ENCODE measurements at regions not wholly inside any gene's neighbourhood (a gene's known extent, or its start where the extent isn't known, plus 50 kb on each side); places are given as distances from the start of the nearest gene placed in this dataset.

- no peak for TF ChIP-seq CTCF (IDR thresholded peaks at IDR 0.05; ENCODE audit: insufficient read depth, low read length)
- no peak overlapping the region for H3K4me3 ChIP-seq (ENCODE audit: low read depth, low read length)
- DNase-seq (ENCODE audit: low read depth) = no peak
Measured at GRCh38 chr10:2279711-2280110, 542.4 kb upstream of the ADARB2 start.

GRCh38 chr10:2278363-2278762 is 541.0 kb upstream of the ADARB2 start:
- H3K4me3 ChIP-seq (ENCODE audit: low read depth, low read length) = no peak overlapping the region
- TF ChIP-seq CTCF (IDR thresholded peaks at IDR 0.05; ENCODE audit: insufficient read depth, low read length) = no peak
- DNase-seq (ENCODE audit: low read depth) = no peak

GRCh38 chr10:2263561-2263960 is 526.2 kb upstream of the ADARB2 start:
- no peak for DNase-seq (ENCODE audit: low read depth)
- H3K4me3 ChIP-seq (ENCODE audit: low read depth, low read length) = no peak overlapping the region
- no peak for TF ChIP-seq CTCF (IDR thresholded peaks at IDR 0.05; ENCODE audit: insufficient read depth, low read length)

- no peak for DNase-seq (ENCODE audit: low read depth)
- no peak for TF ChIP-seq CTCF (IDR thresholded peaks at IDR 0.05; ENCODE audit: insufficient read depth, low read length)
- H3K4me3 ChIP-seq (ENCODE audit: low read depth, low read length) = no peak overlapping the region
Measured at GRCh38 chr10:2262878-2263277, 525.6 kb upstream of the ADARB2 start.

GRCh38 chr10:2262333-2262732 is 525.0 kb upstream of the ADARB2 start:
- H3K4me3 ChIP-seq (ENCODE audit: low read depth, low read length) = no peak overlapping the region
- no peak for DNase-seq (ENCODE audit: low read depth)
- TF ChIP-seq CTCF (IDR thresholded peaks at IDR 0.05; ENCODE audit: insufficient read depth, low read length) = no peak

- TF ChIP-seq CTCF (IDR thresholded peaks at IDR 0.05; ENCODE audit: insufficient read depth, low read length) = no peak
- no peak for DNase-seq (ENCODE audit: low read depth)
- H3K4me3 ChIP-seq (ENCODE audit: low read depth, low read length) = no peak overlapping the region
Measured at GRCh38 chr10:2256241-2256640, 518.9 kb upstream of the ADARB2 start.

- TF ChIP-seq CTCF (IDR thresholded peaks at IDR 0.05; ENCODE audit: insufficient read depth, low read length) = no peak
- DNase-seq (ENCODE audit: low read depth) = no peak
- H3K4me3 ChIP-seq (ENCODE audit: low read depth, low read length) = no peak overlapping the region
Measured at GRCh38 chr10:2252096-2252495, 514.8 kb upstream of the ADARB2 start.
